Neural cell (in vitro differentiated cells): ENCODE measurements at regions not wholly inside any gene's neighbourhood (a gene's known extent, or its start where the extent isn't known, plus 50 kb on each side); places are given as distances from the start of the nearest gene placed in this dataset.

Experiments
- EP300 ChIP-seq: fragments of 450-650 bp; conservative IDR thresholded peaks from 2 replicates; pipeline ENCODE4 v1.6.1; 2014; ENCODE audit warnings: antibody characterized with exemption, mild to moderate bottlenecking, moderate library complexity; ENCODE audit not compliant: poor library complexity, severe bottlenecking
- RAD21 ChIP-seq: fragments of 450-650 bp; conservative IDR thresholded peaks from 2 replicates; pipeline ENCODE4 v1.6.1; 2014; ENCODE audit warnings: antibody characterized with exemption, mild to moderate bottlenecking, moderate library complexity
- TF ChIP-seq, protein P1 (sequence below): fragments of 450-650 bp; IDR thresholded peaks from 2 replicates; pipeline ENCODE4 v1.5.1; 2014; ENCODE audit warnings: antibody characterized with exemption, mild to moderate bottlenecking, moderate library complexity; ENCODE audit not compliant: poor library complexity, severe bottlenecking

DNA sequence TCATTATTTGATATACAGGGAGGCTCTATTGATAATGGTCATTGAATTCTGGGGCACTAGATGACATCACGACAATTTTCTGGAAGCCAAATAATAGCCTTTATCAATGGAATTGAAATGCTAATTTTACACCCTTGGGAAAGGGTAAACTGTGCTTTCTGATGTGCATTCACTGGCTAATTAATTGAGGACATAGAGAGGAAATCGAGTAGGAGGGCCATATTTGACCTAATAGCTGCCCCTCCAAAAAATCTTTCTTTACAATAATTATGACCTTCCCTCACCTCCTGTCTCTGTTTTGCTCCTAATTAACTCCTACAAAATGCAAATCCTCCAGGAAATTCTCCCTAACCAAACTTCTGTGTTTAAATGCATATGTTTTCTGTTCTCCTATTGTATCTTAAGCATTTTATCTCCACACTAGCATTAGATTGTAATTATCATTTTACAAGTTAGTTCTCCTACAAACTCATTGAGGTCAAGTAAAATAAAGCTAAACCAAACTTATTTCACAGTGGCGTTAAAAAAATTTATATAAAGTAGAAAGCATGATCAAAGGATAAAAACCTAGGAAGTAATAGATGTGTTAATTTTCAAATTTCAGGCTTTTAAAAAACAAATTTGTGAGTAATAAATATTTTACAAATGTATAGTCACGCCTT lies 1414.0 kb upstream of the AGA start:
- TF ChIP-seq, protein P1, sequence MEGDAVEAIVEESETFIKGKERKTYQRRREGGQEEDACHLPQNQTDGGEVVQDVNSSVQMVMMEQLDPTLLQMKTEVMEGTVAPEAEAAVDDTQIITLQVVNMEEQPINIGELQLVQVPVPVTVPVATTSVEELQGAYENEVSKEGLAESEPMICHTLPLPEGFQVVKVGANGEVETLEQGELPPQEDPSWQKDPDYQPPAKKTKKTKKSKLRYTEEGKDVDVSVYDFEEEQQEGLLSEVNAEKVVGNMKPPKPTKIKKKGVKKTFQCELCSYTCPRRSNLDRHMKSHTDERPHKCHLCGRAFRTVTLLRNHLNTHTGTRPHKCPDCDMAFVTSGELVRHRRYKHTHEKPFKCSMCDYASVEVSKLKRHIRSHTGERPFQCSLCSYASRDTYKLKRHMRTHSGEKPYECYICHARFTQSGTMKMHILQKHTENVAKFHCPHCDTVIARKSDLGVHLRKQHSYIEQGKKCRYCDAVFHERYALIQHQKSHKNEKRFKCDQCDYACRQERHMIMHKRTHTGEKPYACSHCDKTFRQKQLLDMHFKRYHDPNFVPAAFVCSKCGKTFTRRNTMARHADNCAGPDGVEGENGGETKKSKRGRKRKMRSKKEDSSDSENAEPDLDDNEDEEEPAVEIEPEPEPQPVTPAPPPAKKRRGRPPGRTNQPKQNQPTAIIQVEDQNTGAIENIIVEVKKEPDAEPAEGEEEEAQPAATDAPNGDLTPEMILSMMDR = no peak
- no peak for TF ChIP-seq EP300
- TF ChIP-seq RAD21 = no peak
